CD4-positive, alpha-beta T cell treated with Interleukin-17A for 4 hours (primary cell): ENCODE measurements at regions not wholly inside any gene's neighbourhood (a gene's known extent, or its start where the extent isn't known, plus 50 kb on each side); places are given as distances from the start of the nearest gene placed in this dataset.
"Not testable (repeated sequence)": the region's sequence is repeated elsewhere in the genome, so short reads cannot be mapped to it uniquely, and the experiment has no call there.

ENCODE experiments used
- DNase-seq: peaks from one replicate; pipeline ENCODE4 v3.0.0-alpha.2; 2020; ENCODE audit warnings: mixed read lengths

- DNase-seq = no peak
These were observed 244.1 kb upstream of the SEMA3C start for GRCh38 chr7:81162771-81163525.

- no peak for DNase-seq
These were observed 243.4 kb upstream of the SEMA3C start for GRCh38 chr7:81162234-81162633.

DNA sequence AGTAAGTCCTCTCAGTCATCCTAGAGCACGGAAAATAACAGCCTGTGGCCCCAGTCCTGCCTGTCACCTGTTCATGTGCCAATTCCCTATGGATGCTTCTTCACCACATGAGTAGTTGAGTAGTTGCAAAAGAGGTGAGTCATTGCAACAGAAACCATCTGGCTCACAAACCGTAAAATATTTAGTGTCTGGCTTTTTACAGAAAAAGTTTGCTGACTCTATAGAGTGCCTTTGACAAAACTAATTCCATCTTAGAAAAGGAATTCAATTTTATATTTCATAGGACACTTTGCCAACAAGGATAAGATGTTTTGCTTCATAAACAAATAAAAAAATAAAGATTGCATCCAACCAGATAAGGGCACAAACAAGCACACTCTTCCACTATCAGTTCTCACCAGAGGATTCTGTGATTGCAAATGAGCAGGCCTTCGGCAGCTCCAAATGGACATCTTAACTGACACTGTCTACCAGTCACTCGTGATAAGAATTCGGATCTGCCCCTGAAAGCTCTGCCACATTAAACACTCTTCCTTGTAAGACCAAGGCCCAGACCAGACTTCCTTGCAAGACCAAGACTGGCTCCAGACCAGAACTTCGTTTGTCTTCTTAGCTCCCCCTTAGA lies 242.7 kb upstream of the SEMA3C start:
- no peak for DNase-seq

DNA sequence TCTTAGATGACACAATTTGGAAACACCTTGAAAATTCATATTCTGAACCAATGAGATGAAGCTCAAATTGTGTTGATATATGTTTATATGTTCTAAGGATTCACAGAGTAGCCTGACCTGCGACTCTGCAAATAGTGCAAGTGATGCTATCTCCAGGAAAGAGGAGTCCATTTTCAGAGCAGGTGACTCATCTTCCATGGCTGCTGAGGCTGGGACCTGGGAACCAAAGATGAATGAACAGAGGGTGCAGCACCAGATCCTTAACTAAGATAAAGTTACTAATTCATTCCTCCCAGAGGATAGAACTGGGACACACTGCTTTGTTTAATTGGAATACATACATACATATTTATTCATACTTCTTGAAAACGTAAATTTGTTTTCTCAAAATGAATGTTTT lies 240.6 kb upstream of the SEMA3C start:
- no peak for DNase-seq

DNA sequence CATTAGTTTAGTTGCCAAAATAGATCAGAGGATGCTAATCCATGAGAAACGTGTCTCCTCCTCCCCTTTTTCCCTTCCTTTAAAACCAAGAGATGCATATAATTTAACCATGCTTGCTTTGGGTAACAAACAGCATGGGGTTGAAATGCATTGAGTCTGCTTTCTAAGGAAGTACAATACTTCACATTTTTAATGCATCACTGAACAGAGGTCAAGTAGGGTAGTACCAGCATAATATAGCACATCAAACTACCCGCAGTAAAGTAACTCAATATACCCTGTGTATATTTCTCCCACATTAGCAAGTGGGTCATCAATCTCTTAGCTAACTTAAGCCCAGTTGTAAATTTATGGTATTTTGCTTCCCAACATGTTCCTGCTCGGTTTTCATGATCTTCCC lies 239.3 kb upstream of the SEMA3C start:
- DNase-seq = no peak

GRCh38 chr7:81155654-81156373 lies 237.0 kb upstream of the SEMA3C start:
- no peak for DNase-seq

DNA sequence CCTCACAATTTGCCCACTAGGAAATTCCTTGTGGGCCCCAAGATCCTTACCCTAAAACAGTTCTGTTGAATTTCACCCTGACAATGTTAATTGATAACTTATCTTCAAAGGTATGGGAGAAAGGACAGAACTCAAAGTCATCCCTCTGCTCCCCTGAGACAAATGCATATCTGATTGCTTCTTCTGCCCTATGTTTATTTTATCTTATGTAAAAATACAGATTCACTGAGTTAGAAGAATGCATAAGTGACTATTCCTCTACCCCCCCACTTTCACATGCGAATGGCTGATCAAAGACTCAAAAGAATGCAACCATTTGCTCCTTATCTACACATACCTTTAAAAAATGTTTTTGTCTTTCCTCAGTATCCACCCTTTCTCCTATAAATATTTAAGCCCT lies 235.7 kb upstream of the SEMA3C start:
- DNase-seq = no peak

GRCh38 chr7:81152925-81153324 lies 234.1 kb upstream of the SEMA3C start:
- not testable (repeated sequence) for DNase-seq

DNA sequence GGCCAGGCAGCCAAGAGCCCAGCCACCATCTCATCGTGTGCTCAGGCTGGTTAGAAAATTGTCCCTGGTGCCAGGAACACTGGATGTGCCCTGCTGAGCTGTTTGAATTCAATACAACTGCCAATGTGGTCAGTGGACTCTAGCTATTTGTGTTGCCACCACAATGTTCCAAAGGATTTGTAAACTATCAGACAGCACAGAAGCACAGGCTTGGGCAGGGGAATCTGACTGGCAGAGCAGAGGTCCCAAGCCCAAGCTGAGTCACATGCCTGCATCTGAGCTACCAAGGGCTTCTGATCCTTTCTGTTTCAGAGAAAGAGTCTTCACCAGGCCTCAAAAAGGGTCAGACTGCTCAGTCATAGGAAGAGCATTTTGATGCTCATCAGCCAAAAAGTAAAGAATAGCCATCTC lies 232.1 kb upstream of the SEMA3C start:
- no peak for DNase-seq

- DNase-seq = no peak
These were observed 225.0 kb upstream of the SEMA3C start for GRCh38 chr7:81143856-81144255.

DNA sequence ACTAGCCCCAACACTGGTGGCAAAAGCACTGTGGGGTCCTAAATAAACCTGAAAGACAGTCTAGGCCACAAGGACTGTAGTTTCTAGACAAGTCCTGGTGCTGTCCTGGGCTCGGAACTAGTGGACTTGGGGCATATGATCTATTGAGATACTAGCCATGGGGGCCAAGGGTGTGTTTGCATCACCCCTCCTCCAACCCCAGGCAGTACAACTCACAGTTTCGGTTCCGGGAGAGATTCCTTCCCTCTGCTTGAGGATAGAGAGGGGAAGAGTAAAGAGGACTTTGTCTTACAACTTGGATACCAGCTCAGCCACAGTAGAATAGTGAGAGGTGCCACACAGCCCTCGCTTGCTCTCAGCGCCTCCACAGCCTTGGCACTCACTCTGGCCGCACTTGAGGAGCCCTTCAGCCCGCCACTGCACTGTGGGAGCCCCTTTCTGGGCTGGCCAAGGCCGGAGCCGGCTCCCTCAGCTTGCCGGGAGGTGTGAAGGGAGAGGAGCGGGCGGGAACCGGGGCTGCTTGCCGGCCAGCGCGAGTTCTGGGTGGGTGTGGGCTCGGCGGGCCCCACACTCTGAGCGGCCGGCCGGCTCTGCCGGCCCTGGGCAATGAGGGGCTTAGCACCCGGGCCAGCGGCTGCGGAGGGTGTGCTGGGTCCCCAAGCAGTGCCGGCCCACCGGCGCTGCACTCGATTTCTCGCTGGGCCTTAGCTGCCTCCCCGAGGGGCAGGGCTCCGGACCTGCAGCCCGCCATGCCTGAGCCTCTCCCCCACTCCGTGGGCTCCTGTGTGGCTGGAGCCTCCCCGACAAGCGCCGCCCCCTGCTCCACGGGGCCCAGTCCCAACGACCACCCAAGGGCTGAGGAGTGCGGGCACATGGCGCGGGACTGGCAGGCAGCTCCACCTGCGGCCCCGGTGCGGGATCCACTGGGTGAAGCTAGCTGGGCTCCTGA lies 222.7 kb upstream of the SEMA3C start:
- not testable (repeated sequence) for DNase-seq

DNA sequence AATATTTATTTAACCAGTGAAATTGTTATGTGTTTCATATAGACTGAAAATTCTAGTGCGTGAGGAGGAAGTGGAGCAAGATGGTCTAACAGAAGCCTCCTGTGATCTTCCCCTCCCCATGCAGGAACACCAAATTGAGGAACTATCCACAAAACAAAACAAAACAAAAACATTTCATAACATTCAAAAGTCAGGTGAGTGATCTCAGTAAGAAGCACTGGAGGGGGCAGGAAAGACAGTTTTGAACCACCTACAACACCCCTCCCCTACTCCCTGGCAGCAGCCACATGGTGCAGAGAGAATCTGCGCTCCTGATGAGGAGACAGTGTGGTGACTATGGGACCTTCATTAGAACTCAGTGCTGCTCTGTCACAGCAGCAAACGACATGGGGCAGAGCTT lies 221.9 kb upstream of the SEMA3C start:
- DNase-seq = no peak

GRCh38 chr7:81140252-81140651 lies 221.4 kb upstream of the SEMA3C start:
- DNase-seq = no peak

GRCh38 chr7:81138870-81139269 lies 220.0 kb upstream of the SEMA3C start:
- no peak for DNase-seq

GRCh38 chr7:81135324-81135723 lies 216.5 kb upstream of the SEMA3C start:
- DNase-seq = no peak

GRCh38 chr7:81128011-81128410 lies 209.2 kb upstream of the SEMA3C start:
- DNase-seq = no peak

DNA sequence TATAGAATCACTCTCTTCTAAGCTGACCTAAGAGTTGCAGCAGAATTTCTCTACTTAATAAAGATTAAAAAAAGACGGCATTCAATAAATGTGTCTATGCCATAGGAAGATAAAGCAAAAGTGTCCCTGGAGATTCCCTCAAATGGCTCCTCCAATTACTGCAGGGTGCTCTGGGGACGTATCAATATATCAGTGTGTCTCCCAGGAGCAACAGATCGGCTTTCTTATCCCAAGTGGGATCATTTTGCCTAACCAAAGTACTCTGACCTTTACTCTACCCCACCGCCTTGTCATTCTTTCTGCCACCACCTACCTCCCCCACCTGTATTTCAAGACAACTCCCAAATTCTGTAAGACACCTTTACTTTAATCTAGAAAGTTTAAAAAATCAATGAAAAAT lies 202.0 kb upstream of the SEMA3C start:
- no peak for DNase-seq

GRCh38 chr7:81120111-81120510 lies 201.3 kb upstream of the SEMA3C start:
- DNase-seq = no peak

DNA sequence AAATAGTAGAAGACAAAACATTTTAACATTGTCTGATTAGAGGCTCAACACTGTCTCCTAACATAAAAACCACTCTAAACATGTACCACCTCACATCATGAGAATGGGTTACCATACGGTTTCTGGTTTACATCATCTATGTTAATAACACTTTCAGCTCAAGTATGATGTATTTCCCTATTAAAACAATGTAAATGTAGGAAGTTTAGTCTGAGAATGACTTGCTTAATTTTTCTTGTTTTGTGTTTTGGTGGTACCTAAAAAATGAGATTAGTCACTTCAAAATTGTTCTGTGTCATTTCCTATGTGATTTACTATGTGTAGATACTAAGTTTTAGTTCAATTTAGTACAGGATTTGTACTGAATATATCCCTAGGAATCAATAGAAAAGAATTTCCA lies 195.8 kb upstream of the SEMA3C start:
- DNase-seq = no peak

DNA sequence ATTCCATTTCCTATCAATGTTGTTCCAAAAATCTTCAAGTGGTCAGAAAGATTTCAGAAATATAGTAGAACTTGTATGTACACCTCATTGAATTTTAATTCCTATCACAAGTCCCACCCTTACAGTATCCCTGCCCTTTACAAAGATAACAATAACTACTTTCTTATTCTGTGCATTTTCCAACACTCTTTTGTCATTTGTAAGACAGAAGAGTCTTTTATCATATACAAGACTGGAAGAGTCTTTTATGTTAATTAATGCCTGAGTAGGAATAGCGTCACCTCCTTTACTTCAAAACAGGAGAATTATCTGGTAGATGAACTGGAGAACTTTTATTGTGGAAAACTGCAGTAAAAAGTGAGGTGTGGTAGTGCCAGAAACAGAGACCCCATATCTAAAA lies 193.9 kb upstream of the SEMA3C start:
- no peak for DNase-seq

DNA sequence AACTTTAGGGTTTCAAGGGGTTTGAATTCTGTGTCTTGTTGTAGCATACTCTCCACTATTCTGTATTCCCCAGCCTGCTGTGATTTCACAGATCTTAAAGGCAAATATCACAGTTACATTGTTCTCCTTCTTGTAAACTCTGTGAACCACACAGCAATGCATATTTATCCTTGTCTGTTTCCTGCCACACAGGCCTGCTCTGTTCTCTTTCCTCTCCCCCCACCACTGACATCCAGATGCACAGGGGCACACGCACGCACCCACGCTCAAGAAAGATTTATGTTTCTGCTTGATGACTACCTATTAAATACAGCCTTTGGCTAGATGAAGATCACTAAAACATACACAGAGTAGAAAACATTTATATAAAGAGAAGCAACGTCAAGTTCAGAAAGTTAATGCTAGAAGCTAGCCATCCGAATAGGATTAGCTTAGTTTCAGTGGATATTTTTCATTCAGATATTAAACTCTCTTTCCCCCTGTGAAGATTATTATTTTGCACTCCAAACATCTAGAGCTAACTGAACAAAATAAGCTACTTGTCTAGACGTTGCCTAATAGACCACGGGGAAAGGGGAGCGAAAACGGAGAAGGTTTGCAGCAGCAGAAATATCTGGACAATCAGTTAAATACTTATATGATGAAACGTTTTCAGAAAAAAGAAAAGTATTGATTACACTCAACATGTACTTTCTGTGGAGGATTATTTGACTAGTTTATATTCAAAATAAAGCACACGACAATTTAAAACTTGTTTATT lies 193.1 kb upstream of the SEMA3C start:
- DNase-seq = no peak

DNA sequence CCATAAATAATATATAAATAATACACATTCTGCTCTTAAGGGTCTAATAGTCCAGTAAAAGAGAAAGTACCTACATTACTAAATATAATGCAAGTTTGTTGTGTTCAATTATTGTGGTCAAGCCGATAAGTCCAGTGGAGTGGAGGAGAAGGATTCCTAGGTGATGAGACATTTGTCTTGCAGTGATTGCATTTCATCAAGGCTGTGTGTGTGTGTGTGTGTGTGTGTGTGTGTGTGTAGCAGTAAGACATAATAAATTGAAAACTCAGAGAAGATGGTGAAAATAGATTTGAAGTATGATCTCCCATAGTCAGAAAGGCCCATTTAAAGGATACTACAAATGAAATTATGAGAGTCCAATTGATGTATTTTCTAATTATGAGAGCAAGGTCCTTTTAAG lies 192.5 kb upstream of the SEMA3C start:
- no peak for DNase-seq
